Smooth muscle cell (in vitro differentiated cells): ENCODE measurements at regions not wholly inside any gene's neighbourhood (a gene's known extent, or its start where the extent isn't known, plus 50 kb on each side); places are given as distances from the start of the nearest gene placed in this dataset.

Experiments used
- DNase-seq: peaks from one replicate; lab custom pipeline; 2025; ENCODE audit not compliant: unreplicated experiment; lab: John Stamatoyannopoulos, UW
- H2AFZ ChIP-seq: fragments of 200-600 bp; sonication (generic); 2 replicates; pipeline ENCODE4 v1.6.0; 2016; ENCODE audit warnings: antibody characterized with exemption, low read depth, mild to moderate bottlenecking
- H3F3A ChIP-seq: fragments of 200-600 bp; sonication (generic); 2 replicates; pipeline ENCODE4 v1.6.0; 2017; ENCODE audit warnings: antibody characterized with exemption, low read depth
- H3K27ac ChIP-seq: fragments of 200-600 bp; sonication (generic); 2 replicates; pipeline ENCODE4 v1.5.1; 2016; ENCODE audit warnings: low read depth, mild to moderate bottlenecking
- H3K27me3 ChIP-seq: fragments of 200-600 bp; sonication (generic); 2 replicates; pipeline ENCODE4 v1.6.1; 2016; ENCODE audit warnings: low read depth, mild to moderate bottlenecking
- H3K36me3 ChIP-seq: fragments of 200-600 bp; sonication (generic); 2 replicates; pipeline ENCODE4 v1.5.1; 2016; ENCODE audit warnings: low read depth
- H3K4me1 ChIP-seq: fragments of 200-600 bp; sonication (generic); 2 replicates; pipeline ENCODE4 v1.5.1; 2016; ENCODE audit warnings: low read depth
- H3K4me2 ChIP-seq: fragments of 200-600 bp; sonication (generic); 2 replicates; pipeline ENCODE4 v1.6.0; 2016; ENCODE audit warnings: mild to moderate bottlenecking
- H3K4me3 ChIP-seq: fragments of 200-600 bp; sonication (generic); 2 replicates; pipeline ENCODE4 v1.5.1; 2016; ENCODE audit warnings: mild to moderate bottlenecking
- H3K79me2 ChIP-seq: fragments of 200-600 bp; sonication (generic); 2 replicates; pipeline ENCODE4 v1.6.0; 2016; ENCODE audit warnings: low read depth, mild to moderate bottlenecking
- H3K9ac ChIP-seq: fragments of 200-600 bp; sonication (generic); 2 replicates; pipeline ENCODE4 v1.6.0; 2016; ENCODE audit warnings: low read depth
- H3K9me3 ChIP-seq: fragments of 200-600 bp; sonication (generic); replicated peaks from 2 replicates; pipeline ENCODE4 v1.5.1; 2016; ENCODE audit warnings: low read depth
- H4K20me1 ChIP-seq: fragments of 200-600 bp; sonication (generic); 2 replicates; pipeline ENCODE4 v1.6.0; 2016; ENCODE audit warnings: low read depth
- CTCF ChIP-seq: fragments of 200-600 bp; sonication (generic); IDR thresholded peaks from 2 replicates; pipeline ENCODE4 v1.5.1; 2017; ENCODE audit warnings: borderline replicate concordance, mild to moderate bottlenecking, antibody characterized with exemption; ENCODE audit not compliant: insufficient read depth, poor library complexity, severe bottlenecking
- WGBS: methylation state at CpG from one replicate; pipeline ENCODE4 v1.1.7; 2016; ENCODE audit warnings: low lambda C conversion rate; 5-methylcytosine and 5-hydroxymethylcytosine counted together

DNA sequence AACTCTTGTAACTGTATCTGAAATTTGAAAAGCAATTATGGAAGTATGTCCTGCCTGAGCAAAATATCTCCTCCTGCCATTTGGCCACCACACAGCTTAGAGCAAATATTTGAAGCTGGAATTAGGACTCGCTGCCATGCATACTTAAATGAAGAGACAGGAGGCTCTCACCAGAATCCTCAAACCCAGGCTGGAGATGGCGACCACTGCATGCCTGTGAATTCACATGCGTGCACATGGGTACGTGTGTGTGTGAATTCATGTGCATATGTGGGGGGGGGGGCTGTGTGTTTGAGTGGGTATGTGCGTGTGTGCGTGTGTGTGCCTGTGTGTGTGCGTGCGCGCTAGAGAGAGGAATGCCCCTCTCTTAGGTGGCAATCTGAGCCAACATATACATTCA lies 84.1 kb upstream of the IRX1 start:
- Histone ChIP-seq H3K4me2 (peak overlapping the region; percentile 69), H3K27ac (no peak overlapping the region), H3K4me1 (no peaks in the 10 kb centered on the region), H3F3A (no peaks in the 10 kb centered on the region), H3K9me3 (no peaks in the 10 kb centered on the region), H3K36me3 (no peaks in the 10 kb centered on the region), H3K27me3 (no peaks in the 10 kb centered on the region), H2AFZ (no peak overlapping the region), H3K4me3 (no peak overlapping the region), H3K79me2 (no peaks in the 10 kb centered on the region), H4K20me1 (no peaks in the 10 kb centered on the region), H3K9ac (no peak overlapping the region)
- 83% methylated on average over 9 of the region's 9 CpGs for WGBS
- no peak for DNase-seq
- TF ChIP-seq CTCF, result no peak

DNA sequence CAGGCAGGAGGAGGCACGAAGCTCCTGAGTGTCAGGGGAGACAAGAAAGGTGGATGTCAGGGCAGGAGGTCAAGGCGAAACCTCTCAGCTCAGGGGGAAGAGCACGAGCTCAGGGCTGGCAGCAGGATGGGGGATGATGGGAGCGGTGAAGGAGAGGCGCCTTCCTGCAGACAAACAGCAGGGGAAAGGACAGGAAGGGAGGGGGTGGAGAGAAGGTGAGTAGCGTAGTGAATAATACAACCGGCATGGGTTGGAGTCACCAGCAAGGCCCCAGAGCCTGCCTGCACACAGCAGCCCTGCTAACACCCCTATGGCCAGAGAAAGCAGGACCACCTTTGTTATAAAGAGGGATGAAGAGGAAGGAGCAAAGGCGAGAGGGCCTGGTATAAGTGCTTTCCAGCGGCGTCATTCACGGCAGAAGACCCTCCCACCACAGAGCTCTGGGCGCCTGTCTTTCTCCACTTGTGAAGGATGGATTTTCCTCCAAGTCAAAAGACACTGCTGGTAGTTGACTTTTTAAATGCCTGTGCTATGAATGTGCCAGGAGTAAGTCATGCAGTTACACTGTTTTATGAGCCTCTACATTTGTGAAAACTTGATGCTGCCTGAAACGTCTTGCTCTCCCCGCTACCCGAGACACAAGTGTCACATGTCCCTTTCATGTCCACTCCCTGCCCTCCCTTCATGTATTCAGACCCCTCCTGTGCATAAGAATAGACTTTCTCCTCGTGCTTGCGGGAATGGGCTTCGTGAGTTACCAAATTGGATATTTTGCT lies 84.8 kb upstream of the IRX1 start:
- H4K20me1 ChIP-seq, result no peaks in the 10 kb centered on the region
- peak overlapping the region; percentile 69 for H3K4me2 ChIP-seq
- DNase-seq, result no peak
- 80% methylated on average over 18 of the region's 18 CpGs for WGBS
- no peaks in the 10 kb centered on the region for H3K79me2 ChIP-seq
- no peaks in the 10 kb centered on the region for H3K27me3 ChIP-seq
- H3K4me1 ChIP-seq, result no peaks in the 10 kb centered on the region
- H3K9me3 ChIP-seq, result no peaks in the 10 kb centered on the region
- no peak overlapping the region for H2AFZ ChIP-seq
- H3K27ac ChIP-seq, result no peak overlapping the region
- H3K4me3 ChIP-seq, result no peak overlapping the region
- H3F3A ChIP-seq, result no peaks in the 10 kb centered on the region
- H3K36me3 ChIP-seq, result no peaks in the 10 kb centered on the region
- H3K9ac ChIP-seq, result no peak overlapping the region
- no peak for TF ChIP-seq CTCF

DNA sequence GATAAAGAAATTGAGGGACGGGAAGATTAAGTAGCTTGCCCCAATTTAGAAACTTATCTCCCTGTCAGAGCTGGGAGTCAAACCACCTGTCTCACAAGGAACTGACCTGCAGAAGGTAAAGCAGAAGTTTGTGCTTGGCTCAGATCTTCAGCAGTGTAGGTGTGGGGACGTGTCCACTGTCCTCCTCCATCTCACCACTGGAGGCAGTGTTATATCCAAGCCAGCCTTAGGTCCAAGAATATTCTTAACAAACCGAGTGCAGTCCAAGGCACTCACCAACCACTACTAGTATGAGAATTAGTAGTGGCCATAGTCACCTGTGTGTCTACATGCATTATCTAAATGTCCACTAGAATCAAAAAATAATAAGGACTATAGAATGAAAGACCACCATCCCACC lies 86.3 kb upstream of the IRX1 start:
- H3K27ac ChIP-seq, result no peak overlapping the region
- TF ChIP-seq CTCF, result no peak
- no peak overlapping the region for H3K9ac ChIP-seq
- H3K9me3 ChIP-seq, result no peaks in the 10 kb centered on the region
- no peaks in the 10 kb centered on the region for H3K27me3 ChIP-seq
- no peak for DNase-seq
- no peaks in the 10 kb centered on the region for H3F3A ChIP-seq
- H3K79me2 ChIP-seq, result no peaks in the 10 kb centered on the region
- no peak overlapping the region for H3K4me3 ChIP-seq
- no peak overlapping the region for H2AFZ ChIP-seq
- no peak overlapping the region for H3K4me2 ChIP-seq
- H4K20me1 ChIP-seq, result no peaks in the 10 kb centered on the region
- no peaks in the 10 kb centered on the region for H3K4me1 ChIP-seq
- H3K36me3 ChIP-seq, result no peaks in the 10 kb centered on the region
- 91% methylated on average over 3 of the region's 3 CpGs for WGBS

- H3K36me3 ChIP-seq, result no peaks in the 10 kb centered on the region
- H3K27ac ChIP-seq, result no peak overlapping the region
- H3K9me3 ChIP-seq, result no peaks in the 10 kb centered on the region
- no peak for TF ChIP-seq CTCF
- H3K9ac ChIP-seq, result no peak overlapping the region
- no peak for DNase-seq
- H3K4me3 ChIP-seq, result no peak overlapping the region
- H3K79me2 ChIP-seq, result no peaks in the 10 kb centered on the region
- no peak overlapping the region for H3K4me2 ChIP-seq
- no peaks in the 10 kb centered on the region for H3K4me1 ChIP-seq
- H4K20me1 ChIP-seq, result no peaks in the 10 kb centered on the region
- H3K27me3 ChIP-seq, result no peaks in the 10 kb centered on the region
- WGBS, result 88% methylated on average over 3 of the region's 3 CpGs
- H2AFZ ChIP-seq, result no peak overlapping the region
- H3F3A ChIP-seq, result no peaks in the 10 kb centered on the region
Measured at GRCh38 chr5:3508395-3508794, 87.2 kb upstream of the IRX1 start.
